EL (cell line): ENCODE measurements at regions not wholly inside any gene's neighbourhood (a gene's known extent, or its start where the extent isn't known, plus 50 kb on each side); places are given as distances from the start of the nearest gene placed in this dataset.
"Not testable (repeated sequence)": the region's sequence is repeated elsewhere in the genome, so short reads cannot be mapped to it uniquely, and the experiment has no call there.

ENCODE experiments used
- DNase-seq: peaks from one replicate; pipeline ENCODE4 v3.0.0-alpha.2; 2016

DNA sequence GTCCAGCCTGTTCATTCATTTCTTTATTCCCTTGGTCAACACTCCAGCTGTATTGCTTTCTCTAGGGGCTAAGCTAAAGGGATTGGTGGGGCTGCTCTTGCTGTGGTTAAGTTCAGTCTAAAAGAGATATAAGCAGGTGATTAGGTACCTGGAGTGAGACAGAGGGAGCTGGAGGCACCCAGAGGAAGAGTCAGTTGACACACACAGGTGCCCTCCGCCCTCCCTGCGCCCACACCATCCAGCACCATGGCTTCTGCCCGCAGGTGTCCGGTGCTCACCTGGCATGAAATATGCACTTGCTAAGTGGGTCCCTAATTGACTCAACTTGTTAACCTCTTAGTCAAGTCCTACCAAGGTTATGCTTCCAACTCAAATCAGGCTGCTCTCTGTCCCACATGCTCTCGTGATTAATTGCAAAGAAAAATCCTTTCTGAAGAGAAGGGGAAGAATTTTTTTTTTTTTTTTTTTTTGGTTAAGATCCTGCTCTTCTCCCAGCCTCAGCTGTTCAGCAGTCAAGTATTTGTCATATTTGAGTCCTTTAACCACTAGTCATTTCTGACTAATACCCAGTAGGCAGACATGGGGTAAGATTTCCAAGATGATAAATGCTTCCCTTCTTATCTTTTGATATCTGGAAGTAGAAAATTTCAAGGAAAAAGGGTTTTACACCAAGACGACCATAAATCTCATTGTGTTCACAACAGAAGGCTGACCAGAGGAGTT is 199.8 kb upstream of the WSCD1 start:
- DNase-seq = peak; percentile 5

DNA sequence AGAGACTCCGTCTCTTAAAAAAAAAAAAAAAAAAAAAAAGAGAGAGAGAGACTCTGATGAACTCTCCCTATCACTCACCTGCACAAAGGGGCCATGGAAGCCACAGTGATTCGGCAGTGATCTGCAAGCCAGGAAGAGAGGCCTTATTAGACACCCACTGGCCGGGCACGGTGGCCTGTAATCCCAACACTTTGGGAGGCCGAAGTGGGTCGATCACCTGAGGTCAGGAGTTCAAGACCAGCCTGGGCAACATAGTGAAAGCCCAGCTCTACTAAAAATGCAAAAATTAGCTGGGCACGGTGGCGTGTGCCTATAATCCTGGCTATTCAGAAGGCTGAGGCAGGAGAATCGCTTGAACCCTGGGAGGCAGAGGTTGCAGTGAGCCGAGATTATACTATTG is 198.5 kb upstream of the WSCD1 start:
- no peak for DNase-seq

DNA sequence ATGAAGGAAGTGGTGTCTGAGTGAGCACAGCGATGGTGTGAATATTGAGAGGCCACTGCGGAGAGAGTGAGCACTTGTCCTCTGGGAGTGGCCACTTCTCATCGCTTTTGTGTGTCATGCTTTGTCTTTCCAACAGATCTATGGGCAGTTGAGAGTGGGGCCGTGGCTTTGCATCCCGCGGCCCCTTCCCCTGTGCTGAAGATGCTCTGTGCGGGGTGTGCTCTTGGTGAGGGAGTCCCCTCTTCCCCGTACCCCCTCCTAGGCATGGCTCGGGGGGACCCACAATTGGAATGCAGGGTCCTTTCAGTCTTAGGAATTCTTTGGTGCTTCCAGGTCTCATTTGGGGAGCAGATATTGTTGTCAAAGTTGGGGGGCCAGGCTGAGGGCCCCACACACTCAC is 197.3 kb upstream of the WSCD1 start:
- no peak for DNase-seq

GRCh38 chr17:5873781-5874180 is 196.4 kb upstream of the WSCD1 start:
- DNase-seq = no peak

GRCh38 chr17:5874486-5874885 is 195.7 kb upstream of the WSCD1 start:
- no peak for DNase-seq

DNA sequence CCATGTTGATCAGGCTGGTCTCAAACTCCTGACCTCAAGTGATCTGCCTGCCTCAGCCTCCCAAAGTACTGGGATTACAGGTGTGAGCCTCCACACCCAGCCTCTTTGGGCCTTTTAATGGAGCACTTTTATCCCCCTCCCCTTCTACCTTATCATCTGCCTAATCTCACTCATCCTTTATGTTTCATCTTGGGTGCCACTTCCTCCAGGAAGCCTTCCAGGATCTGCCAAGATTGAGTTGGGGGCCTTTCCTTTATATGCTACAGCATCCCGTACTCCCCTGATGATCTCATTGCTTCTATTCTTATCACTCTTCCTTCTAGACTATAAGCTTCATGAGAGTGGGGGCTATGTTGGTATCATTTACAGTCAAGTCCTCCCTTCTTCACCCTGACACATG is 192.8 kb upstream of the WSCD1 start:
- no peak for DNase-seq

- DNase-seq = no peak
Measured at GRCh38 chr17:5877948-5878347, 192.2 kb upstream of the WSCD1 start.

DNA sequence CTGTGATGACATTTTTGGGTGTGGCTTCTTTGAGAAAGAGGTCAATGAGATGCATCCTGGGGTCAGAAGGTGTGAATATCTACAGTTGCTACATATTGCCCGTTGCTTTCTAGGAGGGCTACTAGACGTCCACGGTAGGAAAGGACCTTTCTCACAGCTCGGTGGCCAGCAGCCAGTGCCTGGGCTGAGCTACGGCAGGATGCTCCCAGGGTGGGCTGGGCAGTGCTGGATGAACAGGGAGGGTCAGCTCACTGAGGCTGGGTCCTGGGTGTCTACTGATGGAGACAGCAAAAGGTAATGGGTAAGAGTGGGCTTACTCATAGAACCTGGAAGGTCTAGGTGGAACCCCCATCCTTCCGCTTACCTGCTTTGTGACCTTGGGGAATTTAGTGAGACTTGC is 188.3 kb upstream of the WSCD1 start:
- no peak for DNase-seq

GRCh38 chr17:5883775-5884665 is 186.2 kb upstream of the WSCD1 start:
- peak; percentile 15 for DNase-seq

GRCh38 chr17:5885336-5885735 is 184.8 kb upstream of the WSCD1 start:
- DNase-seq = no peak

- no peak for DNase-seq
Measured at GRCh38 chr17:5888811-5889210, 181.4 kb upstream of the WSCD1 start.

GRCh38 chr17:5892921-5893675 is 177.1 kb upstream of the WSCD1 start:
- DNase-seq = no peak

DNA sequence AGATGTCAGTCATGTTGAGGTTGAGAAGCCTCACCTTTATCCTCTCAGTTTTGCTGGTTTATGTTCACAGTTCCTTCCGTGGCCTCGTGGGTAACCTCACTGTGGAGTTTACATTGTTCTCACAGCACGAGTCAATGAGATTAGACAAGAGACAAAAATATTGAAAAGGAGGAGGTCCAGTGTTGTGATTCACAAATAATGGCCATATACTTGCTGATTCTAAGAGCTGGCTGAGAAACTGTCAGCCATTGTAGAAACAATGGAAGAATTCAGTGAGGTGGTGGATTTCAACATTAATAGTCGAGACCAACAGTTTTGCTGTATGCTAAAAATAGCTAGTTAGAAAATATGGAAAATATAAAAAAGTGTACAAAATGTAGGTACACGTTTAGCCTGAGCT is 176.4 kb upstream of the WSCD1 start:
- no peak for DNase-seq

DNA sequence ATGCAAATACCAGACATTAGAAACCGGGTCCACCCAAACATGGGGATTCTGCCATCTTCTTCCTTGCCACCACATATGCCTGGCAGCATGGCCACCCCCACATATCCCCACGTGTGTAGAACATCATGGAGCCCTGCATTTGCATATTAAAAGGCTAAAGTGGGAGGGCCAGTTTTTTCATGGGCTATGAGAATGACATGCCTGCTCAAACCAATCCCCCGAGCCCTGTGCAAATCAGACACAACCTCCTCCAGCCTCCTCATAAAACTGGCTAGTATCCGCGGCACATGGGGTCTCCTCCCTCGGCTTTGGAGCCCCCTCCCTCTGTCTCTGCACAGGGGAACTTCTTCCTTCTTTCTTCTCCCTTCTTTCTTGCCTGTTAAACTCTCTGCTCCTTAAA is 174.9 kb upstream of the WSCD1 start:
- DNase-seq = no peak

DNA sequence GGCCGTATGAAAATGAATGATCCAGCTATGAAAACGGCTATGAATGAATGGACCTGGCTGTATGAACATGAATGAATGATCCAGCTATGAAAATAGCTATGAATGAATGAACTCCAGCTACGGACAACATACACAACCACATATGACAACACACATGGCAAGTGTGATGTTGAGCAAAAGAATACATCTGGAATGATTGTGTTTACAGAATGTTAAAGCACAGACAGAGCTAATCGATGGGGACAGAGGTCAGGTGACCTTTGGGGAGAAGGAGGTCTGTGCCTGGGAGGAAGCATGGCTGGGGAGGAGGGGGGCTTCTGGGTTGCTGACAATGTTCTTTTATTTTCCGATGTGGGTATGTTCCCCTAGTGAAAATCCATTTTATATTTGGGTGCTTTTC is 174.0 kb upstream of the WSCD1 start:
- no peak for DNase-seq

- no peak for DNase-seq
Measured at GRCh38 chr17:5897275-5897911, 172.8 kb upstream of the WSCD1 start.

- DNase-seq = not testable (repeated sequence)
Measured at GRCh38 chr17:5897981-5898380, 172.2 kb upstream of the WSCD1 start.

- no peak for DNase-seq
Measured at GRCh38 chr17:5898406-5898805, 171.8 kb upstream of the WSCD1 start.

GRCh38 chr17:5899496-5900195 is 170.5 kb upstream of the WSCD1 start:
- no peak for DNase-seq

DNA sequence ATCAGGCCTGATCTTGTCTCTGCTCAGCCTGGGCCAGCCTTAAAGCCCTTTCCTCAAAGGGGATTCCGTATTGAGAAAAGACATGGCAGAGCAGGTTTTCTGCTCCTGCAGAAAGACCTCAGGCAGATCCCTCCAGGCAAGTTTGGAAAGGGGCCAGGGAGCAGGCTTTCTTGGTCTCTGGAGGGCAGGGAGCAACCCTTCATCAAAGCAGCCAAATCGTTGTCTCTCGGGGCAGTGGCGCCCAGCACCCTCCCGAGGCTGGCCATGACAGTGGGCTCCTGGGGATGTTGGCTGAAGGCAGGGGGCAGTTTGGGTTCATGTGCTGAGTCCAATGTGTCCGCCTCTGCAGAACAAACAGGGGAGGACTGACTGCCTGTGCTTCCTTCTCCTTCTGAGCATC is 168.4 kb upstream of the WSCD1 start:
- no peak for DNase-seq

- no peak for DNase-seq
Measured at GRCh38 chr17:5902181-5903140, 167.7 kb upstream of the WSCD1 start.
